GM23338 (cell line): ENCODE measurements at regions not wholly inside any gene's neighbourhood (a gene's known extent, or its start where the extent isn't known, plus 50 kb on each side); places are given as distances from the start of the nearest gene placed in this dataset.

Experiments used
- ATAC-seq: fragments of 200-7000 bp; cut with Tn5 transposase; 3 replicates; pipeline ENCODE4 v1.9.1; 2020
- DNase-seq: peaks from one replicate; pipeline ENCODE4 v3.0.0-alpha.2; 2015; ENCODE audit warnings: low spot score
- H2AFZ ChIP-seq: fragments of 200-600 bp; sonication (generic); 2 replicates; pipeline ENCODE4 v1.8.0; 2016; ENCODE audit warnings: antibody characterized with exemption, mild to moderate bottlenecking, moderate library complexity
- H3F3A ChIP-seq: fragments of 200-600 bp; sonication (generic); replicated peaks from 2 replicates; pipeline ENCODE4 v1.8.0; 2017; ENCODE audit warnings: antibody characterized with exemption, mixed run types, low read depth
- H3K27ac ChIP-seq: fragments of 200-600 bp; sonication (generic); 2 replicates; pipeline ENCODE4 v1.6.1; 2016; ENCODE audit warnings: low read depth
- H3K27me3 ChIP-seq: fragments of 200-600 bp; sonication (generic); 2 replicates; pipeline ENCODE4 v1.8.0; 2016; ENCODE audit warnings: mild to moderate bottlenecking, mixed run types, moderate library complexity; ENCODE audit not compliant: insufficient read depth
- H3K36me3 ChIP-seq: fragments of 200-600 bp; sonication (generic); 2 replicates; pipeline ENCODE4 v1.8.0; 2016; ENCODE audit warnings: mild to moderate bottlenecking; ENCODE audit not compliant: insufficient read depth
- H3K4me1 ChIP-seq: fragments of 200-600 bp; sonication (generic); 2 replicates; pipeline ENCODE4 v1.8.0; 2016; ENCODE audit warnings: mild to moderate bottlenecking, moderate library complexity; ENCODE audit not compliant: insufficient read depth
- H3K4me2 ChIP-seq: fragments of 200-600 bp; sonication (generic); 2 replicates; pipeline ENCODE4 v1.7.1; 2017; ENCODE audit warnings: mixed run types
- H3K4me3 ChIP-seq: fragments of 200-600 bp; sonication (generic); 2 replicates; pipeline ENCODE4 v1.6.1; 2016; ENCODE audit warnings: mixed run types
- H3K79me2 ChIP-seq: fragments of 200-600 bp; sonication (generic); replicated peaks from 2 replicates; pipeline ENCODE4 v1.8.0; 2017; ENCODE audit warnings: mild to moderate bottlenecking; ENCODE audit not compliant: insufficient read depth
- H3K9me2 ChIP-seq: fragments of 200-600 bp; sonication (generic); 2 replicates; pipeline ENCODE4 v1.8.0; 2017; ENCODE audit not compliant: insufficient read depth
- H4K20me1 ChIP-seq: fragments of 200-600 bp; sonication (generic); replicated peaks from 2 replicates; pipeline ENCODE4 v1.8.0; 2017; ENCODE audit warnings: mild to moderate bottlenecking; ENCODE audit not compliant: insufficient read depth
- H3K27ac Mint-ChIP-seq: 2 replicates; pipeline ENCODE4 v1.8.0; 2020; ENCODE audit warnings: inconsistent platforms, mild to moderate bottlenecking, moderate library complexity, mixed read lengths
- H3K27me3 Mint-ChIP-seq: 3 replicates; pipeline ENCODE4 v1.8.0; 2022; ENCODE audit warnings: low read depth, mild to moderate bottlenecking, moderate library complexity, mixed read lengths, inconsistent platforms; ENCODE audit not compliant: insufficient read depth, poor library complexity
- H3K36me3 Mint-ChIP-seq: 3 replicates; pipeline ENCODE4 v1.8.0; 2021; ENCODE audit warnings: low read depth, mild to moderate bottlenecking, inconsistent platforms, moderate library complexity, mixed read lengths
- H3K4me1 Mint-ChIP-seq: 3 replicates; pipeline ENCODE4 v1.8.0; 2020; ENCODE audit warnings: mild to moderate bottlenecking, inconsistent platforms, mixed read lengths
- H3K4me3 Mint-ChIP-seq: 3 replicates; pipeline ENCODE4 v1.8.0; 2021; ENCODE audit warnings: moderate library complexity, mild to moderate bottlenecking, inconsistent platforms, mixed read lengths
- H3K9me3 Mint-ChIP-seq: 3 replicates; pipeline ENCODE4 v1.8.0; 2020; ENCODE audit warnings: moderate library complexity, mild to moderate bottlenecking, inconsistent platforms, mixed read lengths
- CTCF ChIP-seq, 2 experiments: fragments of 200-600 bp in 1 of 2; sonication (generic) in 1 of 2; conservative IDR thresholded peaks; 2 replicates each; pipeline versions ENCODE4 v1.5.1 to v1.6.1; 2016 to 2017; ENCODE audit warnings: antibody characterized with exemption in 2 of 2, low read depth in 2 of 2, mild to moderate bottlenecking in 2 of 2, moderate library complexity in 1 of 2
- EZH2phosphoT487 ChIP-seq: fragments of 200-600 bp; sonication (generic); IDR thresholded peaks from one replicate; pipeline ENCODE4 v1.8.1; 2018; ENCODE audit warnings: antibody characterized with exemption; ENCODE audit not compliant: unreplicated experiment
- STAT1 ChIP-seq: IDR thresholded peaks from one replicate; pipeline ENCODE4 v1.6.1; 2016; ENCODE audit warnings: antibody characterized with exemption; ENCODE audit not compliant: unreplicated experiment
- ZNF331 ChIP-seq: fragments of 250-450 bp; sonication (Bioruptor Pico); IDR thresholded peaks from 2 replicates; pipeline ENCODE4 v1.5.0; 2020; ENCODE audit warnings: low read depth, mild to moderate bottlenecking, moderate library complexity
- ZNF462 ChIP-seq: fragments of 250-450 bp; sonication (Bioruptor Pico); IDR thresholded peaks from 2 replicates; pipeline ENCODE4 v1.5.0; 2020; ENCODE audit warnings: mild to moderate bottlenecking, moderate library complexity

GRCh38 chr1:68788762-68789161, 291.9 kb upstream of the DEPDC1 start (continued):
- no peak for TF ChIP-seq STAT1
- no peak for TF ChIP-seq ZNF331 (CRISPR knock-in tag)
- no peak for TF ChIP-seq EZH2phosphoT487
- TF ChIP-seq ZNF462: no peak

- peak; percentile 34 for DNase-seq
Observed at GRCh38 chr1:68791800-68792199, 294.9 kb upstream of the DEPDC1 start.

More at GRCh38 chr1:68791800-68792199, 294.9 kb upstream of the DEPDC1 start:
- Mint-ChIP-seq H3K36me3 (no peaks in the 10 kb centered on the region), H3K27ac (no peak overlapping the region), H3K4me1 (no peaks in the 10 kb centered on the region), H3K4me3 (no peak overlapping the region), H3K27me3 (no peaks in the 10 kb centered on the region), H3K9me3 (no peaks in the 10 kb centered on the region)
- Histone ChIP-seq H3K4me3 (no peak overlapping the region), H3K4me1 (no peaks in the 10 kb centered on the region), H3F3A (no peaks in the 10 kb centered on the region), H3K27ac (no peak overlapping the region), H3K79me2 (no peaks in the 10 kb centered on the region), H3K4me2 (no peak overlapping the region), H3K27me3 (no peaks in the 10 kb centered on the region), H4K20me1 (no peaks in the 10 kb centered on the region), H3K9me2 (peaks cover 7% of the 10 kb centered on the region), H3K36me3 (no peaks in the 10 kb centered on the region), H2AFZ (no peak overlapping the region)
- TF ChIP-seq CTCF (conservative IDR thresholded peaks at IDR 0.05; ENCODE audit: low read depth in 2 of 2) (peak; percentile 37 to 58; a peak in 3 of 4 replicates), ZNF462 (no peak)
- ATAC-seq: no peak
